Heart left ventricle (tissue), 13 donors: ENCODE measurements at regions not wholly inside any gene's neighbourhood (a gene's known extent, or its start where the extent isn't known, plus 50 kb on each side); places are given as distances from the start of the nearest gene placed in this dataset.

Experiments
- POLR2A ChIP-seq, 2 donors: fragments of 450-650 bp; IDR thresholded peaks; one replicate each; pipeline ENCODE4 v1.6.1; 2017; ENCODE audit warnings: antibody characterized with exemption in 2 of 2, mild to moderate bottlenecking in 2 of 2, moderate library complexity in 2 of 2
- TF ChIP-seq, protein P1 (sequence below), 12 donors: fragments of 200-600 bp; sonication (generic) in 4 of 12; IDR thresholded peaks; one replicate each; pipeline versions ENCODE4 v1.5.0 to v1.8.0; 2018 to 2022; ENCODE audit warnings: antibody characterized with exemption in 12 of 12, mild to moderate bottlenecking in 5 of 12
- donor health status: ischemic (EF 13 %, LVEDD 7.1; RV severe dilation, severe dysfunction).
- donor health status: DM: no; HTN: yes; CAD: no.
- donor health status: DM: no; HTN: no; CAD: no.
- donor health status: ischemic (EF 25% LVEDD 6.9; RV normal size, moderate dysfunction).
- donor health status: ischemic (EF 25% LVEDD 5.7; RV mildly dilated, moderate dysfunction).
- donor health status: ischemic (EF 35%, LVEDD 5.7; RV mildly dilated, moderate dysfunction).
- donor health status: nonischemic (EF 11% LVEDD 7.7; RV severe dilation, severe dysfunction).
- donor health status: DM: yes; HTN: yes; CAD: no.
- donor health status: PGD.
- donor health status: ischemic (EF 29% LVEDD 5.4; RV normal size, mild dysfunction).
- donor health status: nonischemic (EF 23%, LVEDD 6.1; RV moderate dilation, normal function).

DNA sequence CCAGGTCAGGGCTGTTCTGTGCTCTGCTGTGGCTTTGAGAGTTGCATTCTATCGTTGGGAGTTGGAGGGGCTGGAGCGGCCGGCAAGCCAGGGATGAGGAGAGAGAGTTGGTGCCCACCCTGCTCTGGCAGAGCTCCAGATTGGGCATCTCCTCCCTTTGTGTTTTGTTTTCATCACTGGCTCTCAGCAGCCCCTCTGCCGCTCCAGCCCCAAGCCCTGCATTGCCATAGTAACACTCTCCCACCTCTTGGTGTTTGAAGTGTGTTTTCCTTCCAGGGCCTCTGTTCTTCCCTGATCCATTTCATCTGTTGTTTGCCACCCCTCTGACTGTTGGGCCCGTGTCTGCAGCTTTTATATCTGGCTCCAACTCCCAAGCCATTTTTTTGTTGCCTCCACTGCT is 152.7 kb downstream of the URB2 start:
- TF ChIP-seq, protein P1, sequence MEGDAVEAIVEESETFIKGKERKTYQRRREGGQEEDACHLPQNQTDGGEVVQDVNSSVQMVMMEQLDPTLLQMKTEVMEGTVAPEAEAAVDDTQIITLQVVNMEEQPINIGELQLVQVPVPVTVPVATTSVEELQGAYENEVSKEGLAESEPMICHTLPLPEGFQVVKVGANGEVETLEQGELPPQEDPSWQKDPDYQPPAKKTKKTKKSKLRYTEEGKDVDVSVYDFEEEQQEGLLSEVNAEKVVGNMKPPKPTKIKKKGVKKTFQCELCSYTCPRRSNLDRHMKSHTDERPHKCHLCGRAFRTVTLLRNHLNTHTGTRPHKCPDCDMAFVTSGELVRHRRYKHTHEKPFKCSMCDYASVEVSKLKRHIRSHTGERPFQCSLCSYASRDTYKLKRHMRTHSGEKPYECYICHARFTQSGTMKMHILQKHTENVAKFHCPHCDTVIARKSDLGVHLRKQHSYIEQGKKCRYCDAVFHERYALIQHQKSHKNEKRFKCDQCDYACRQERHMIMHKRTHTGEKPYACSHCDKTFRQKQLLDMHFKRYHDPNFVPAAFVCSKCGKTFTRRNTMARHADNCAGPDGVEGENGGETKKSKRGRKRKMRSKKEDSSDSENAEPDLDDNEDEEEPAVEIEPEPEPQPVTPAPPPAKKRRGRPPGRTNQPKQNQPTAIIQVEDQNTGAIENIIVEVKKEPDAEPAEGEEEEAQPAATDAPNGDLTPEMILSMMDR (IDR thresholded peaks at IDR 0.05), result no peak
- no peak for TF ChIP-seq POLR2A (IDR thresholded peaks at IDR 0.05)
